Esophagus muscularis mucosa (tissue), 4 donors: ENCODE measurements at regions not wholly inside any gene's neighbourhood (a gene's known extent, or its start where the extent isn't known, plus 50 kb on each side); places are given as distances from the start of the nearest gene placed in this dataset.

Experiments used
- DNase-seq: peaks from one replicate; pipeline ENCODE4 v3.0.0-alpha.2; 2017; ENCODE audit errors: extremely low spot score
- H3K27ac ChIP-seq, 4 donors: fragments of 200-600 bp; sonication (generic); replicated peaks in 1 of 4; 1 replicate in 3 of 4; 2 replicates in 1 of 4; pipeline ENCODE4 v1.5.1; 2016 to 2019; ENCODE audit warnings: mild to moderate bottlenecking in 1 of 4
- H3K27me3 ChIP-seq, 4 donors: fragments of 200-600 bp; sonication (generic); one replicate each; pipeline versions ENCODE4 v1.5.1 to v1.6.0; 2016 to 2019
- H3K36me3 ChIP-seq, 4 donors: fragments of 200-600 bp; sonication (generic); one replicate each; pipeline ENCODE4 v1.5.1; 2016 to 2019
- H3K4me1 ChIP-seq, 4 donors: fragments of 200-600 bp; sonication (generic); one replicate each; pipeline ENCODE4 v1.5.1; 2016 to 2019
- H3K4me3 ChIP-seq, 4 donors: fragments of 200-600 bp; sonication (generic); 1 replicate in 2 of 4; 2 replicates in 2 of 4; pipeline ENCODE4 v1.5.1; 2016 to 2019; ENCODE audit warnings: mild to moderate bottlenecking in 4 of 4, moderate library complexity in 1 of 4
- H3K9me3 ChIP-seq, 4 donors: fragments of 200-600 bp; sonication (generic); 1 replicate in 3 of 4; 2 replicates in 1 of 4; pipeline ENCODE4 v1.5.1; 2016 to 2019
- CTCF ChIP-seq, 3 experiments: fragments of 200-600 bp in 2 of 3; fragments of 450-650 bp in 1 of 3; sonication (generic) in 2 of 3; IDR thresholded peaks; one replicate each; pipeline ENCODE4 v1.5.1; 2017 to 2019; ENCODE audit warnings: antibody characterized with exemption in 3 of 3, mild to moderate bottlenecking in 2 of 3, moderate library complexity in 1 of 3
- EP300 ChIP-seq: sonication (generic); formaldehyde crosslinking; IDR thresholded peaks from one replicate; pipeline ENCODE4 v1.6.1; 2017; ENCODE audit warnings: antibody characterized with exemption
- POLR2A ChIP-seq: fragments of 450-650 bp; IDR thresholded peaks from one replicate; pipeline ENCODE4 v1.6.1; 2017; ENCODE audit warnings: antibody characterized with exemption, moderate library complexity, mild to moderate bottlenecking, low read depth
- POLR2AphosphoS5 ChIP-seq, 2 donors: sonication (generic); formaldehyde crosslinking; IDR thresholded peaks; one replicate each; pipeline ENCODE4 v1.6.1; 2017; ENCODE audit warnings: antibody characterized with exemption in 2 of 2
- WGBS: methylation state at CpG from one replicate; pipeline ENCODE4 v1.1.5; 2018; 5-methylcytosine and 5-hydroxymethylcytosine counted together
- intact Hi-C: fragments of 100-400 bp; cut with DNase I; formaldehyde crosslinking; loops from one replicate; pipeline ENCODE4 v1.15.1; 2023

- Histone ChIP-seq H3K9me3 (no peaks in the 10 kb centered on the region), H3K27me3 (no peaks in the 10 kb centered on the region), H3K4me1 (no peaks in the 10 kb centered on the region), H3K36me3 (no peaks in the 10 kb centered on the region), H3K27ac (no peak overlapping the region), H3K4me3 (no peak overlapping the region)
- DNase-seq = no peak
- intact Hi-C loops = no loop called here
- TF ChIP-seq POLR2AphosphoS5 (IDR thresholded peaks at IDR 0.05) (no peak), CTCF (IDR thresholded peaks at IDR 0.05) (no peak), POLR2A (no peak), EP300 (no peak)
- WGBS = 92% methylated on average over 4 of the region's 4 CpGs
Measured at GRCh38 chr18:46324087-46324955, 220.1 kb downstream of the HAUS1 start.

DNA sequence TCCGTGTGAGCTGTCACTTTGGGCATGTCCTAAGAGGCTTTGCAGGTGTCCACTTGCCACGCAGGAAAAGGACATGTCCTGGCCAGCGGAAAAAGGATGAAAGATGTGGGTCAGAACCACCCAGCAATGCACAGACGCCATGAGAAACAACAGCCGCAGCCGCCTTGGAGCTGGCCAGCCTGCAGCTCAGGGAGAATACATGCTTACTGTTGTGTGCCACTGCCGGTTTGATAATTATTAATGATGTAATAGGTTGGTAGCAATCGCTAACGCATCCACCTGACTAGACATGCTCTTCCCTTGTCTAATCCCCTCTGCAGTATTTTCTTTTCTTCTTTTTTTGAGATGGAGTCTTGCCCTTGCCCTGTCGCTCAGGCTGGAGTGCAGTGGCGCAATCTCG, 221.7 kb downstream of the HAUS1 start:
- no peaks in the 10 kb centered on the region for H3K9me3 ChIP-seq
- DNase-seq = no peak
- 95% methylated on average over 12 of the region's 12 CpGs for WGBS

GRCh38 chr18:46329736-46330246, 225.6 kb downstream of the HAUS1 start:
- H3K9me3 ChIP-seq = no peaks in the 10 kb centered on the region
- intact Hi-C loops = loop anchor here (10.0 kb wide), 1 partner anchor 155 kb away; a partner anchor contains a TSS
- WGBS = 90% methylated on average over 8 of the region's 8 CpGs
- peaks cover 6 to 18% (median 15%) of the 10 kb centered on the region in 4 donors for H3K4me1 ChIP-seq
- no peak overlapping the region for H3K4me3 ChIP-seq
- H3K27me3 ChIP-seq = peaks cover 0 to 9% (median 0%) of the 10 kb centered on the region in 4 donors
- no peaks in the 10 kb centered on the region for H3K36me3 ChIP-seq
- H3K27ac ChIP-seq = no peak overlapping the region
- TF ChIP-seq POLR2AphosphoS5 (IDR thresholded peaks at IDR 0.05) (no peak), CTCF (IDR thresholded peaks at IDR 0.05) (no peak), POLR2A (no peak), EP300 (no peak)
- DNase-seq = no peak

More for the DNA sequence above, 221.7 kb downstream of the HAUS1 start:
- no peak for TF ChIP-seq POLR2AphosphoS5 (IDR thresholded peaks at IDR 0.05)
- TF ChIP-seq CTCF (IDR thresholded peaks at IDR 0.05) = no peak
- TF ChIP-seq EP300 = no peak
- no peak for TF ChIP-seq POLR2A
- no peaks in the 10 kb centered on the region for H3K4me1 ChIP-seq
- no peaks in the 10 kb centered on the region for H3K27me3 ChIP-seq
- intact Hi-C loops = no loop called here
- no peak overlapping the region for H3K27ac ChIP-seq
- no peaks in the 10 kb centered on the region for H3K36me3 ChIP-seq
- no peak overlapping the region for H3K4me3 ChIP-seq

- intact Hi-C loops = loop anchor here (10.0 kb wide), 1 partner anchor 157 kb away; a partner anchor contains a TSS
- Histone ChIP-seq H3K4me1 (peaks cover 19 to 33% (median 30%) of the 10 kb centered on the region in 4 donors), H3K27me3 (peaks cover 0 to 12% (median 0%) of the 10 kb centered on the region in 4 donors), H3K27ac (no peak overlapping the region), H3K9me3 (no peaks in the 10 kb centered on the region), H3K36me3 (no peaks in the 10 kb centered on the region), H3K4me3 (no peak overlapping the region)
- TF ChIP-seq EP300 = no peak
- no peak for TF ChIP-seq POLR2AphosphoS5 (IDR thresholded peaks at IDR 0.05)
- TF ChIP-seq POLR2A = no peak
- no peak for TF ChIP-seq CTCF (IDR thresholded peaks at IDR 0.05)
- DNase-seq = no peak
- 90% methylated on average over 1 of the region's 1 CpG for WGBS
Measured at GRCh38 chr18:46331316-46331715, 227.1 kb downstream of the HAUS1 start.
